ENCODE measurements at regions not wholly inside any gene's neighbourhood (a gene's known extent, or its start where the extent isn't known, plus 50 kb on each side); places are given as distances from the start of the nearest gene placed in this dataset.

DNA sequence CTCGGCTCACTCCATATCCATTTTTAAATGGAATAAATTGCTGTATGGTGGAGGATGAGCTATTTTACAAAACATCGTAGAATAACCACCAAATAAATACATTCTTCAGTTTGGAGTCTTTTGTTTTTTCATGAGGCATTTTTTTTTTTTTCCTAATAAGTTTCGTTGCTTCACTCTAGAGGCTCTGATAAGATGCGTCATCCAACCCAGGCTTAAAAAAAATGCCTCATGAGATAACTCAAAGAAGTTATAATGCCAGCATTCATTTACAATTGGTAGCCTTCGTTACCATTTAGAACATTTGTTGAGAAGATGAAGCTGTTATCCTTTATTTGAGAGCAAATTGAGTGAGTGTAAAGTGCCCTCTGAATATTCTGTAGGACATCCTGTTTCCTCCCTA lies 172.2 kb upstream of the CENPE start (continued):
- TF ChIP-seq KAT7 (CRISPR knock-in tag; IDR thresholded peaks at IDR 0.05; ENCODE audit: borderline replicate concordance): no peak

- H3K4me1 ChIP-seq (ENCODE audit: insufficient read depth, low read length): no peaks in the 10 kb centered on the region
- H3K27me3 ChIP-seq (ENCODE audit: control insufficient read depth in 1 of 2, insufficient read depth in 2 of 2, low read length in 2 of 2): no peaks in the 10 kb centered on the region; a peak in 1 of 5 replicates
- FAIRE-seq (no peak), DNase-seq (ENCODE audit: low spot score) (no peak), ATAC-seq (no peak)
- in situ Hi-C loops (cut with HindIII; ENCODE audit: extremely low pct_ligation_motif_present, low pct_unique_long_range_greater_than_20kb): no loop called here
- CTCF ChIA-PET (ENCODE audit: low intra/inter-chr PET ratio, low total read pairs): no interaction called here
- intact Hi-C loops (cut with micrococcal nuclease; ENCODE audit: unreplicated experiment): no loop called here
- POLR2A ChIA-PET: no interaction called here
- no peak overlapping the region for H3K4me2 ChIP-seq (ENCODE audit: low read depth, low read length)
- H2AFZ ChIP-seq (ENCODE audit: low read length): no peak overlapping the region
- no TSS peak for BruUV-seq (replicated peaks)
- 67% methylated on average over 2 of the region's 2 CpGs for WGBS (ENCODE audit: low lambda C conversion rate)
- no peak overlapping the region for H3K4me3 ChIP-seq (replicated peaks in 1 of 3; ENCODE audit: insufficient read depth in 1 of 3, low read depth in 2 of 3, low read length in 3 of 3)
- H3K27ac ChIP-seq (ENCODE audit: extremely low read length, insufficient read depth, low read length): no peak overlapping the region
- H3K79me2 ChIP-seq (ENCODE audit: insufficient read depth, low read length): no peaks in the 10 kb centered on the region
- TF ChIP-seq, protein P1, sequence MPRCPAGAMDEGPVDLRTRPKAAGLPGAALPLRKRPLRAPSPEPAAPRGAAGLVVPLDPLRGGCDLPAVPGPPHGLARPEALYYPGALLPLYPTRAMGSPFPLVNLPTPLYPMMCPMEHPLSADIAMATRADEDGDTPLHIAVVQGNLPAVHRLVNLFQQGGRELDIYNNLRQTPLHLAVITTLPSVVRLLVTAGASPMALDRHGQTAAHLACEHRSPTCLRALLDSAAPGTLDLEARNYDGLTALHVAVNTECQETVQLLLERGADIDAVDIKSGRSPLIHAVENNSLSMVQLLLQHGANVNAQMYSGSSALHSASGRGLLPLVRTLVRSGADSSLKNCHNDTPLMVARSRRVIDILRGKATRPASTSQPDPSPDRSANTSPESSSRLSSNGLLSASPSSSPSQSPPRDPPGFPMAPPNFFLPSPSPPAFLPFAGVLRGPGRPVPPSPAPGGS (CRISPR knock-in tag; IDR thresholded peaks at IDR 0.05): no peak
- H4K20me1 ChIP-seq (ENCODE audit: insufficient read depth, low read length): no peaks in the 10 kb centered on the region
- H3K36me3 ChIP-seq (replicated peaks in 1 of 2; ENCODE audit: control insufficient read depth in 1 of 2, insufficient read depth in 2 of 2, low read length in 2 of 2): no peaks in the 10 kb centered on the region
- H3K9ac ChIP-seq (ENCODE audit: insufficient read depth, low read depth, low read length): no peak overlapping the region
- peaks cover 4% of the 10 kb centered on the region for H3K9me3 ChIP-seq (ENCODE audit: low read length)
These were observed 167.1 kb upstream of the CENPE start for GRCh38 chr4:103365285-103365684.

DNA sequence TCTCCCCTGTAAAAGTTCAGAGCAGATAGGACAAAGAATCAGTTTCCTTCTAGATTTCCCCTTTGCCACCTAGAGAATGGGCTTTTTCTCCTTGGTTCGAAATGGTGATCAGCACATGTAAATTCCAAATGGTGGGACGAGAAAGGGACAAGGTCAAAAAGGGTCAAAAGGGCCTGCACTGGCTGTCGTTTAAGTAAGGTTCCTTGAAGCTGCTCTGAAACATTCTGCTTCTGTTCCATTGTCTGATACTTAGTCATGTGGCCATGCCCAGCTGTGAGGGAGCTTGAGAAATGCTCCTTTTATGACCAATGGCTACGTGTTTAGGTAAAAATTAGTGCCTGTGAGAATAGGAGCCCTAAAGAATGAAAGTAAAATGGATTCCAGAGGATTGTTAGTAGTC lies 165.9 kb upstream of the CENPE start:
- ChIA-PET CTCF (ENCODE audit: low intra/inter-chr PET ratio, low total read pairs) (no interaction called here), POLR2A (no interaction called here)
- intact Hi-C loops (cut with micrococcal nuclease; ENCODE audit: unreplicated experiment): no loop called here
- BruUV-seq (replicated peaks): no TSS peak
- H2AFZ ChIP-seq (ENCODE audit: low read length): no peak overlapping the region
- ATAC-seq: no peak
- H4K20me1 ChIP-seq (ENCODE audit: insufficient read depth, low read length): no peaks in the 10 kb centered on the region
- no peak for DNase-seq (ENCODE audit: low spot score)
- no peak overlapping the region for H3K4me3 ChIP-seq (replicated peaks in 1 of 3; ENCODE audit: insufficient read depth in 1 of 3, low read depth in 2 of 3, low read length in 3 of 3)
- 61% methylated on average over 4 of the region's 4 CpGs for WGBS (ENCODE audit: low lambda C conversion rate)
- H3K27me3 ChIP-seq (ENCODE audit: control insufficient read depth in 1 of 2, insufficient read depth in 2 of 2, low read length in 2 of 2): no peaks in the 10 kb centered on the region; a peak in 1 of 5 replicates
- H3K79me2 ChIP-seq (ENCODE audit: insufficient read depth, low read length): no peaks in the 10 kb centered on the region
- no peaks in the 10 kb centered on the region for H3K4me1 ChIP-seq (ENCODE audit: insufficient read depth, low read length)
- H3K9me3 ChIP-seq (ENCODE audit: low read length): peaks cover 16% of the 10 kb centered on the region
- in situ Hi-C loops (cut with HindIII; ENCODE audit: extremely low pct_ligation_motif_present, low pct_unique_long_range_greater_than_20kb): no loop called here
- no peak overlapping the region for H3K27ac ChIP-seq (ENCODE audit: extremely low read length, insufficient read depth, low read length)
- H3K4me2 ChIP-seq (ENCODE audit: low read depth, low read length): no peak overlapping the region
- FAIRE-seq: no peak
- H3K36me3 ChIP-seq (replicated peaks in 1 of 2; ENCODE audit: control insufficient read depth in 1 of 2, insufficient read depth in 2 of 2, low read length in 2 of 2): no peaks in the 10 kb centered on the region
- H3K9ac ChIP-seq (ENCODE audit: insufficient read depth, low read depth, low read length): no peak overlapping the region
- no peak for TF ChIP-seq ETV5 (CRISPR knock-in tag; IDR thresholded peaks at IDR 0.05; ENCODE audit: borderline replicate concordance)
- no peak for TF ChIP-seq IRX3 (CRISPR knock-in tag; IDR thresholded peaks at IDR 0.05; ENCODE audit: borderline replicate concordance, low read depth)
- no peak for TF ChIP-seq RFX5 (IDR thresholded peaks at IDR 0.05; ENCODE audit: low read depth, low read length)
- no peak for TF ChIP-seq ZMYM3 (CRISPR knock-in tag; IDR thresholded peaks at IDR 0.05)
- no peak for TF ChIP-seq ZNF784 (CRISPR knock-in tag; IDR thresholded peaks at IDR 0.05; ENCODE audit: borderline replicate concordance)
- no peak for TF ChIP-seq DRAP1 (CRISPR knock-in tag; IDR thresholded peaks at IDR 0.05)
- no peak for TF ChIP-seq ZBTB8A (CRISPR knock-in tag; IDR thresholded peaks at IDR 0.05; ENCODE audit: borderline replicate concordance, low read depth)
- TF ChIP-seq ZNF552 (CRISPR knock-in tag; IDR thresholded peaks at IDR 0.05; ENCODE audit: borderline replicate concordance): no peak
- no peak for TF ChIP-seq LCORL (IDR thresholded peaks at IDR 0.05)
- no peak for TF ChIP-seq LCORL (CRISPR knock-in tag; IDR thresholded peaks at IDR 0.05)
- no peak for TF ChIP-seq DMAP1 (CRISPR knock-in tag; IDR thresholded peaks at IDR 0.05)
- no peak for TF ChIP-seq EED (CRISPR knock-in tag; IDR thresholded peaks at IDR 0.05)
- no peak for TF ChIP-seq ZMYM2 (CRISPR knock-in tag; IDR thresholded peaks at IDR 0.05)
- no peak for TF ChIP-seq ZNF775 (CRISPR knock-in tag; IDR thresholded peaks at IDR 0.05; ENCODE audit: borderline replicate concordance)
- no peak for TF ChIP-seq ZNF703 (CRISPR knock-in tag; IDR thresholded peaks at IDR 0.05; ENCODE audit: borderline replicate concordance)

All from HepG2 (cell line).